ENCODE measurements at regions not wholly inside any gene's neighbourhood (a gene's known extent, or its start where the extent isn't known, plus 50 kb on each side); places are given as distances from the start of the nearest gene placed in this dataset.
"Not testable (repeated sequence)": the region's sequence is repeated elsewhere in the genome, so short reads cannot be mapped to it uniquely, and the experiment has no call there.

GRCh38 chr11:56842814-56843794 is 94.6 kb upstream of the OR9G4 start:
- H3K79me2 ChIP-seq (ENCODE audit: low read length): no peaks in the 10 kb centered on the region
- H3K27ac ChIP-seq (ENCODE audit: low read length): peak overlapping the region; percentile 5; the same call in 1 of the 2 replicates
- no peaks in the 10 kb centered on the region for H3K27me3 ChIP-seq (ENCODE audit: low read depth, low read length)
- no peaks in the 10 kb centered on the region for H3K9me3 ChIP-seq (ENCODE audit: insufficient read depth, low read length)
- no peak overlapping the region for H3K4me3 ChIP-seq (ENCODE audit: low read length)
- H3K36me3 ChIP-seq (replicated peaks; ENCODE audit: low read depth, low read length): no peaks in the 10 kb centered on the region
- no peak for TF ChIP-seq EZH2phosphoT487 (IDR thresholded peaks at IDR 0.05; ENCODE audit: low read depth)
- TF ChIP-seq CTCF (IDR thresholded peaks at IDR 0.05; ENCODE audit: low read depth, low read length): no peak
- no peak overlapping the region for H3K9ac ChIP-seq (ENCODE audit: low read length)
- H2AFZ ChIP-seq (ENCODE audit: low read depth, low read length): no peak overlapping the region
- no peaks in the 10 kb centered on the region for H4K20me1 ChIP-seq (ENCODE audit: insufficient read depth, low read length)
- peak overlapping the region; percentile 33 for H3K4me2 ChIP-seq (ENCODE audit: low read length)
- peaks cover 29% of the 10 kb centered on the region for H3K4me1 ChIP-seq (ENCODE audit: low read length)

GRCh38 chr11:56841210-56841810 is 92.8 kb upstream of the OR9G4 start:
- peak overlapping the region; percentile 37 for H2AFZ ChIP-seq (ENCODE audit: low read depth, low read length)
- H3K27me3 ChIP-seq (ENCODE audit: low read depth, low read length): no peaks in the 10 kb centered on the region
- H3K4me3 ChIP-seq (ENCODE audit: low read length): peak overlapping the region; percentile 33
- no peak overlapping the region for H3K9ac ChIP-seq (ENCODE audit: low read length)
- no peaks in the 10 kb centered on the region for H3K9me3 ChIP-seq (ENCODE audit: insufficient read depth, low read length)
- H3K4me1 ChIP-seq (ENCODE audit: low read length): peaks cover 29% of the 10 kb centered on the region
- no peak overlapping the region for H3K27ac ChIP-seq (ENCODE audit: low read length)
- no peaks in the 10 kb centered on the region for H3K36me3 ChIP-seq (replicated peaks; ENCODE audit: low read depth, low read length)
- H3K79me2 ChIP-seq (ENCODE audit: low read length): no peaks in the 10 kb centered on the region
- H4K20me1 ChIP-seq (ENCODE audit: insufficient read depth, low read length): no peaks in the 10 kb centered on the region
- peak overlapping the region; percentile 68 for H3K4me2 ChIP-seq (ENCODE audit: low read length)
- TF ChIP-seq CTCF (IDR thresholded peaks at IDR 0.05; ENCODE audit: low read depth, low read length): peak; percentile 94
- no peak for TF ChIP-seq EZH2phosphoT487 (IDR thresholded peaks at IDR 0.05; ENCODE audit: low read depth)

GRCh38 chr11:56827357-56827756 is 78.9 kb upstream of the OR9G4 start:
- H3K4me1 ChIP-seq (ENCODE audit: low read length); H3K4me3 ChIP-seq (ENCODE audit: low read length); H3K27me3 ChIP-seq (ENCODE audit: low read depth, low read length); H4K20me1 ChIP-seq (ENCODE audit: insufficient read depth, low read length); H3K27ac ChIP-seq (ENCODE audit: low read length); H3K4me2 ChIP-seq (ENCODE audit: low read length); H3K79me2 ChIP-seq (ENCODE audit: low read length); H3K9ac ChIP-seq (ENCODE audit: low read length); H2AFZ ChIP-seq (ENCODE audit: low read depth, low read length); H3K9me3 ChIP-seq (ENCODE audit: insufficient read depth, low read length); H3K36me3 ChIP-seq (replicated peaks; ENCODE audit: low read depth, low read length): not testable (repeated sequence)

GRCh38 chr11:56819916-56820315 is 71.4 kb upstream of the OR9G4 start:
- Histone ChIP-seq H3K9me3 (ENCODE audit: insufficient read depth, low read length) (no peaks in the 10 kb centered on the region), H3K4me2 (ENCODE audit: low read length) (no peak overlapping the region), H3K27me3 (ENCODE audit: low read depth, low read length) (0 out of 2 replicates have a peak, but pooled peaks cover 5% of the 10 kb centered on the region), H4K20me1 (ENCODE audit: insufficient read depth, low read length) (no peaks in the 10 kb centered on the region), H3K9ac (ENCODE audit: low read length) (no peak overlapping the region), H3K79me2 (ENCODE audit: low read length) (no peaks in the 10 kb centered on the region), H3K4me1 (ENCODE audit: low read length) (no peaks in the 10 kb centered on the region), H2AFZ (ENCODE audit: low read depth, low read length) (no peak overlapping the region), H3K36me3 (replicated peaks; ENCODE audit: low read depth, low read length) (no peaks in the 10 kb centered on the region), H3K4me3 (ENCODE audit: low read length) (no peak overlapping the region), H3K27ac (ENCODE audit: low read length) (no peak overlapping the region)
- TF ChIP-seq CTCF (IDR thresholded peaks at IDR 0.05; ENCODE audit: low read depth, low read length) (no peak), EZH2phosphoT487 (IDR thresholded peaks at IDR 0.05; ENCODE audit: low read depth) (no peak)
